NB4 (cell line): ENCODE measurements at regions not wholly inside any gene's neighbourhood (a gene's known extent, or its start where the extent isn't known, plus 50 kb on each side); places are given as distances from the start of the nearest gene placed in this dataset.

ENCODE experiments used
- CTCF ChIP-seq: IDR thresholded peaks from one replicate; pipeline ENCODE4 v1.5.1; 2012; ENCODE audit warnings: low read depth, low read length
- MYC ChIP-seq: IDR thresholded peaks from 2 replicates; pipeline ENCODE4 v1.6.1; 2011; ENCODE audit warnings: low read depth, low read length
- POLR2A ChIP-seq: IDR thresholded peaks from 2 replicates; pipeline ENCODE4 v1.6.1; 2011; ENCODE audit warnings: mild to moderate bottlenecking; ENCODE audit not compliant: insufficient read length; ENCODE audit errors: extremely low read depth
- TF ChIP-seq, protein P1 (sequence below): IDR thresholded peaks from 2 replicates; pipeline ENCODE4 v1.6.1; 2011; ENCODE audit warnings: low read depth, low read length

DNA sequence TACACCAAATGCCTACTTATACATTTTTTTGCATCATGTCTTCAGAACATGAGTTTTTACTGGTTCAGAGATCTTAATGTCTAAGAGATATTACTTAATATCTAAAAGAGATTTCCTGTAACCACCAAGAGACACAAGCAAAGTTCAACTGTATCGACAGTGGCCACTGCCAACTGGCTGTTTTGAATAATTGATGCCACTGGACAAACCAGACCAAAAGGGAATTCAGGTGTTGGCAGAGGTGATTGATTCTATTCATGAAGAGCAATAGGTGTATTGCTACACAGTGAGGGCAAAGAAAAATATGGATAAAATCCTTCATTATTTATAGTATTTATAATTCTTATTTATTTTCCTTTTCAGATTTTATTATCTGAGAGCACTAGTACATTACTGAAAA, 58.5 kb upstream of the ANKRD17 start:
- TF ChIP-seq CTCF (no peak), POLR2A (no peak), MYC (no peak)
- TF ChIP-seq, protein P1, sequence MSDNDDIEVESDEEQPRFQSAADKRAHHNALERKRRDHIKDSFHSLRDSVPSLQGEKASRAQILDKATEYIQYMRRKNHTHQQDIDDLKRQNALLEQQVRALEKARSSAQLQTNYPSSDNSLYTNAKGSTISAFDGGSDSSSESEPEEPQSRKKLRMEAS: no peak
